ENCODE measurements at regions not wholly inside any gene's neighbourhood (a gene's known extent, or its start where the extent isn't known, plus 50 kb on each side); places are given as distances from the start of the nearest gene placed in this dataset.

GRCh38 chr12:132407451-132407961 is 78.1 kb upstream of the GALNT9 start:
- DNase-seq (ENCODE audit: low spot score) = no peak

- DNase-seq (ENCODE audit: low spot score) = no peak
Observed at GRCh38 chr12:132406493-132407450, 77.4 kb upstream of the GALNT9 start.

- DNase-seq (ENCODE audit: low spot score) = no peak
Observed at GRCh38 chr12:132405742-132406251, 76.4 kb upstream of the GALNT9 start.

- no peak for DNase-seq (ENCODE audit: low spot score)
Observed at GRCh38 chr12:132404951-132405741, 75.8 kb upstream of the GALNT9 start.

GRCh38 chr12:132404435-132404855 is 75.1 kb upstream of the GALNT9 start:
- DNase-seq (ENCODE audit: low spot score) = no peak

- DNase-seq (ENCODE audit: low spot score) = no peak
Observed at GRCh38 chr12:132403636-132404434, 74.4 kb upstream of the GALNT9 start.

- DNase-seq (ENCODE audit: low spot score) = no peak
Observed at GRCh38 chr12:132402831-132403416, 73.5 kb upstream of the GALNT9 start.

- no peak for DNase-seq (ENCODE audit: low spot score)
Observed at GRCh38 chr12:132401982-132402381, 72.6 kb upstream of the GALNT9 start.

GRCh38 chr12:132400011-132400641 is 70.7 kb upstream of the GALNT9 start:
- DNase-seq (ENCODE audit: low spot score) = no peak

- no peak for DNase-seq (ENCODE audit: low spot score)
Observed at GRCh38 chr12:132399092-132400010, 70.0 kb upstream of the GALNT9 start.

GRCh38 chr12:132398386-132398991 is 69.1 kb upstream of the GALNT9 start:
- DNase-seq (ENCODE audit: low spot score) = no peak

GRCh38 chr12:132397934-132398385 is 68.6 kb upstream of the GALNT9 start:
- no peak for DNase-seq (ENCODE audit: low spot score)

- DNase-seq (ENCODE audit: low spot score) = no peak
Observed at GRCh38 chr12:132397152-132397933, 68.0 kb upstream of the GALNT9 start.

- no peak for DNase-seq (ENCODE audit: low spot score)
Observed at GRCh38 chr12:132396657-132397056, 67.3 kb upstream of the GALNT9 start.

GRCh38 chr12:132395908-132396305 is 66.5 kb upstream of the GALNT9 start:
- no peak for DNase-seq (ENCODE audit: low spot score)

GRCh38 chr12:132395192-132395907 is 66.0 kb upstream of the GALNT9 start:
- no peak for DNase-seq (ENCODE audit: low spot score)
